ENCODE measurements at regions not wholly inside any gene's neighbourhood (a gene's known extent, or its start where the extent isn't known, plus 50 kb on each side); places are given as distances from the start of the nearest gene placed in this dataset.

DNA sequence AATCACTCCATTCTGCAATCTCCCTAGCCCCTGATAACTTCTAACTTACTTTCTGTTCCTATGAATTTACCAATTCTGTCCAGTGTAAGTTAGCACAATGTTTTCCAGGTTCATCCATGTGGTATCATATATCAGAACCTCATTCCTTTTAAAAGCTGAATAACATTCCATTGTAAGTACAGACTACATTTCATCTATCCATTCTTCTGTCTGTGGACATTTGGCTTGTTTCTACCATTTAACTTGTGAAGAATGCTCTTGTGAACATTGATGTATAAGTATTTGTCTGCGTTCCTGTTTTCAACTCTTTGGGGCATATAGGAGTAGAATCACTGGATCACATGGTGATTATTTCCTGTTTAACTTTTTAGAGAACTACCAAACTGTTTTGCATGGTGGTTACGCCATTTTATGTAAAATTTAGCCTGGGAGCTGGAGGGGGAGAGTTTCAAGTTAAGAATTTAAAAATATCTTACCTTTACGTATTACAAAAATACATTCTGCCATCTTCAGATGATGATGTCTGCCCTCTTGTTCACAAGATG, 156.5 kb downstream of the BTBD3 start:
- H3K4me1 Mint-ChIP-seq, result peaks cover 6 to 7% of the 10 kb centered on the region in 2 experiments
- DNase-seq, result no peak
- no peak overlapping the region for H3K9ac ChIP-seq (ENCODE audit: extremely low read depth, insufficient read length, low read length)
- H3K27ac ChIP-seq (ENCODE audit: insufficient read length, low read depth, low read length), result no peak overlapping the region
- no CpG with 5 or more reads among the region's 3 CpGs for WGBS (ENCODE audit: extremely low coverage, insufficient read length, low lambda C conversion rate)
- H4K8ac ChIP-seq (replicated peaks; ENCODE audit: insufficient read length, low read depth, low read length), result no peak overlapping the region
- no peak overlapping the region for H2BK12ac ChIP-seq (ENCODE audit: insufficient read length, low read depth, low read length)
- H3K56ac ChIP-seq (ENCODE audit: insufficient read length, low read depth, low read length), result no peak overlapping the region
- H4K91ac ChIP-seq (ENCODE audit: insufficient read length, low read depth, low read length), result no peak overlapping the region
- no peak overlapping the region for H2BK5ac ChIP-seq (ENCODE audit: insufficient read length, low read length)
- no peaks in the 10 kb centered on the region; a peak in 1 of 7 replicates for H3K36me3 Mint-ChIP-seq (ENCODE audit: insufficient read depth in 1 of 3, low read depth in 3 of 3)
- no peak overlapping the region for H2AK5ac ChIP-seq (ENCODE audit: insufficient read length, low read length)
- no peaks in the 10 kb centered on the region for H3K79me1 ChIP-seq (ENCODE audit: insufficient read depth, low read depth, low read length, poor library complexity, severe bottlenecking)
- H2BK120ac ChIP-seq (ENCODE audit: low read depth, low read length, poor library complexity, severe bottlenecking), result no peak overlapping the region
- no peaks in the 10 kb centered on the region for H3K9me3 ChIP-seq (ENCODE audit: control insufficient read depth, low read depth, low read length)
- H3T11ph ChIP-seq (ENCODE audit: low read length), result no peak overlapping the region
- TF ChIP-seq, protein P1, sequence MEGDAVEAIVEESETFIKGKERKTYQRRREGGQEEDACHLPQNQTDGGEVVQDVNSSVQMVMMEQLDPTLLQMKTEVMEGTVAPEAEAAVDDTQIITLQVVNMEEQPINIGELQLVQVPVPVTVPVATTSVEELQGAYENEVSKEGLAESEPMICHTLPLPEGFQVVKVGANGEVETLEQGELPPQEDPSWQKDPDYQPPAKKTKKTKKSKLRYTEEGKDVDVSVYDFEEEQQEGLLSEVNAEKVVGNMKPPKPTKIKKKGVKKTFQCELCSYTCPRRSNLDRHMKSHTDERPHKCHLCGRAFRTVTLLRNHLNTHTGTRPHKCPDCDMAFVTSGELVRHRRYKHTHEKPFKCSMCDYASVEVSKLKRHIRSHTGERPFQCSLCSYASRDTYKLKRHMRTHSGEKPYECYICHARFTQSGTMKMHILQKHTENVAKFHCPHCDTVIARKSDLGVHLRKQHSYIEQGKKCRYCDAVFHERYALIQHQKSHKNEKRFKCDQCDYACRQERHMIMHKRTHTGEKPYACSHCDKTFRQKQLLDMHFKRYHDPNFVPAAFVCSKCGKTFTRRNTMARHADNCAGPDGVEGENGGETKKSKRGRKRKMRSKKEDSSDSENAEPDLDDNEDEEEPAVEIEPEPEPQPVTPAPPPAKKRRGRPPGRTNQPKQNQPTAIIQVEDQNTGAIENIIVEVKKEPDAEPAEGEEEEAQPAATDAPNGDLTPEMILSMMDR (conservative IDR thresholded peaks at IDR 0.05), result no peak
- H3K27ac Mint-ChIP-seq, result no peak overlapping the region
- no peak overlapping the region for H3K23ac ChIP-seq (ENCODE audit: insufficient read length, low read depth, low read length)
- H3K79me2 ChIP-seq (ENCODE audit: insufficient read depth, low read length), result no peaks in the 10 kb centered on the region
- H3K4me3 Mint-ChIP-seq, result no peak overlapping the region
- H2BK20ac ChIP-seq (ENCODE audit: low read depth, low read length, poor library complexity, severe bottlenecking), result no peak overlapping the region
- no peak overlapping the region for H2BK15ac ChIP-seq (ENCODE audit: low read depth, low read length)
- H4K5ac ChIP-seq (ENCODE audit: insufficient read length, low read depth, low read length), result no peak overlapping the region
- no peak overlapping the region for H3K14ac ChIP-seq (ENCODE audit: insufficient read depth, low read length)
- no peaks in the 10 kb centered on the region for H3K27me3 ChIP-seq (ENCODE audit: insufficient read depth, low read length)
- H3K9me3 Mint-ChIP-seq, result no peaks in the 10 kb centered on the region; a peak in 1 of 5 replicates
- no peaks in the 10 kb centered on the region for H3K27me3 Mint-ChIP-seq (ENCODE audit: low read depth)
- no peak overlapping the region for H2AFZ ChIP-seq (ENCODE audit: low read length)
- H4K20me1 ChIP-seq (ENCODE audit: control insufficient read depth, insufficient read depth, insufficient read length), result no peaks in the 10 kb centered on the region
- H3K4me1 ChIP-seq (ENCODE audit: insufficient read depth, low read length), result no peaks in the 10 kb centered on the region
- H3K23me2 ChIP-seq (ENCODE audit: insufficient read length, low read depth, low read length, poor library complexity, severe bottlenecking), result no peaks in the 10 kb centered on the region
- H3K4me2 ChIP-seq (ENCODE audit: insufficient read depth, insufficient read length, low read length), result no peak overlapping the region
- H3K4ac ChIP-seq (ENCODE audit: low read depth, low read length), result no peak overlapping the region
- no peak overlapping the region for H3K18ac ChIP-seq (ENCODE audit: insufficient read length, low read depth, low read length)
